ENCODE measurements at regions not wholly inside any gene's neighbourhood (a gene's known extent, or its start where the extent isn't known, plus 50 kb on each side); places are given as distances from the start of the nearest gene placed in this dataset.

- H3K9me3 Mint-ChIP-seq = no peaks in the 10 kb centered on the region
- no peak overlapping the region for H3K27ac Mint-ChIP-seq
- no peaks in the 10 kb centered on the region for H3K36me3 Mint-ChIP-seq
- no peak overlapping the region for H3K4me3 Mint-ChIP-seq
- peaks cover 19 to 36% of the 10 kb centered on the region in 2 donors for H3K27me3 Mint-ChIP-seq
- ATAC-seq (no peak), DNase-seq (ENCODE audit: low spot score) (no peak)
- peaks cover 0 to 2% of the 10 kb centered on the region in 2 donors for H3K4me1 Mint-ChIP-seq (ENCODE audit: low read depth in 2 of 2)
Measured at GRCh38 chr5:74310997-74311930, 329.3 kb downstream of the ENC1 start.

- Mint-ChIP-seq H3K4me1 (ENCODE audit: low read depth in 2 of 2) (no peaks in the 10 kb centered on the region), H3K9me3 (no peaks in the 10 kb centered on the region), H3K36me3 (no peaks in the 10 kb centered on the region), H3K4me3 (no peak overlapping the region), H3K27me3 (peaks cover 19 to 36% of the 10 kb centered on the region in 2 donors), H3K27ac (no peak overlapping the region)
- ATAC-seq (no peak), DNase-seq (ENCODE audit: low spot score) (no peak)
Measured at GRCh38 chr5:74310386-74310785, 330.1 kb downstream of the ENC1 start.

GRCh38 chr5:74309050-74309449 lies 331.5 kb downstream of the ENC1 start:
- H3K27me3 Mint-ChIP-seq = peaks cover 15 to 25% of the 10 kb centered on the region in 2 donors
- no peak overlapping the region for H3K4me3 Mint-ChIP-seq
- H3K36me3 Mint-ChIP-seq = no peaks in the 10 kb centered on the region
- H3K4me1 Mint-ChIP-seq (ENCODE audit: low read depth in 2 of 2) = no peaks in the 10 kb centered on the region
- DNase-seq (ENCODE audit: low spot score) = no peak
- no peaks in the 10 kb centered on the region for H3K9me3 Mint-ChIP-seq
- no peak overlapping the region for H3K27ac Mint-ChIP-seq
- no peak for ATAC-seq

- Mint-ChIP-seq H3K9me3 (no peaks in the 10 kb centered on the region), H3K36me3 (no peaks in the 10 kb centered on the region), H3K4me3 (no peak overlapping the region), H3K4me1 (ENCODE audit: low read depth in 2 of 2) (no peaks in the 10 kb centered on the region), H3K27me3 (peaks cover 8 to 14% of the 10 kb centered on the region in 2 donors), H3K27ac (no peak overlapping the region)
- DNase-seq (ENCODE audit: low spot score) (no peak), ATAC-seq (no peak)
Measured at GRCh38 chr5:74306845-74307244, 333.7 kb downstream of the ENC1 start.

- peaks cover 9 to 12% of the 10 kb centered on the region in 2 donors for H3K27me3 Mint-ChIP-seq
- no peaks in the 10 kb centered on the region for H3K9me3 Mint-ChIP-seq
- no peak for DNase-seq (ENCODE audit: low spot score)
- H3K27ac Mint-ChIP-seq = no peak overlapping the region
- H3K36me3 Mint-ChIP-seq = no peaks in the 10 kb centered on the region
- H3K4me1 Mint-ChIP-seq (ENCODE audit: low read depth in 2 of 2) = no peaks in the 10 kb centered on the region
- H3K4me3 Mint-ChIP-seq = no peak overlapping the region
- ATAC-seq = no peak
Measured at GRCh38 chr5:74304536-74304935, 336.0 kb downstream of the ENC1 start.

- H3K27me3 Mint-ChIP-seq = peaks cover 8 to 9% of the 10 kb centered on the region in 2 donors
Measured at GRCh38 chr5:74303578-74303977, 336.9 kb downstream of the ENC1 start.

GRCh38 chr5:74301576-74301975 lies 339.0 kb downstream of the ENC1 start:
- Mint-ChIP-seq H3K27ac (no peak overlapping the region), H3K4me1 (ENCODE audit: low read depth in 2 of 2) (no peaks in the 10 kb centered on the region), H3K9me3 (no peaks in the 10 kb centered on the region), H3K4me3 (no peak overlapping the region), H3K36me3 (no peaks in the 10 kb centered on the region), H3K27me3 (peaks cover 9 to 11% of the 10 kb centered on the region in 2 donors)
- no peak for ATAC-seq
- no peak for DNase-seq (ENCODE audit: low spot score)

More at GRCh38 chr5:74303578-74303977, 336.9 kb downstream of the ENC1 start:
- H3K4me1 Mint-ChIP-seq (ENCODE audit: low read depth in 2 of 2) = no peaks in the 10 kb centered on the region
- H3K9me3 Mint-ChIP-seq = no peaks in the 10 kb centered on the region
- no peaks in the 10 kb centered on the region for H3K36me3 Mint-ChIP-seq
- DNase-seq (ENCODE audit: low spot score) = no peak
- ATAC-seq = no peak
- H3K4me3 Mint-ChIP-seq = no peak overlapping the region
- no peak overlapping the region for H3K27ac Mint-ChIP-seq

GRCh38 chr5:74300808-74301389 lies 339.6 kb downstream of the ENC1 start:
- Mint-ChIP-seq H3K27ac (no peak overlapping the region), H3K4me3 (no peak overlapping the region), H3K36me3 (no peaks in the 10 kb centered on the region), H3K27me3 (peaks cover 9 to 11% of the 10 kb centered on the region in 2 donors), H3K4me1 (ENCODE audit: low read depth in 2 of 2) (no peaks in the 10 kb centered on the region), H3K9me3 (no peaks in the 10 kb centered on the region)
- ATAC-seq (no peak), DNase-seq (ENCODE audit: low spot score) (no peak)

- no peak overlapping the region for H3K4me3 Mint-ChIP-seq
- H3K27me3 Mint-ChIP-seq = peaks cover 9 to 11% of the 10 kb centered on the region in 2 donors
- no peak for DNase-seq (ENCODE audit: low spot score)
- no peak overlapping the region for H3K27ac Mint-ChIP-seq
- no peaks in the 10 kb centered on the region for H3K9me3 Mint-ChIP-seq
- ATAC-seq = no peak
- H3K36me3 Mint-ChIP-seq = no peaks in the 10 kb centered on the region
- H3K4me1 Mint-ChIP-seq (ENCODE audit: low read depth in 2 of 2) = no peaks in the 10 kb centered on the region
Measured at GRCh38 chr5:74299833-74300232, 340.7 kb downstream of the ENC1 start.

- no peak for ATAC-seq
- Mint-ChIP-seq H3K4me1 (ENCODE audit: low read depth in 2 of 2) (no peaks in the 10 kb centered on the region), H3K4me3 (no peak overlapping the region), H3K27me3 (peaks cover 12 to 13% of the 10 kb centered on the region in 2 donors), H3K9me3 (no peaks in the 10 kb centered on the region), H3K27ac (no peak overlapping the region), H3K36me3 (no peaks in the 10 kb centered on the region)
- DNase-seq (ENCODE audit: low spot score) = no peak
Measured at GRCh38 chr5:74296685-74297408, 343.7 kb downstream of the ENC1 start.

GRCh38 chr5:74295676-74296075 lies 344.9 kb downstream of the ENC1 start:
- ATAC-seq (no peak), DNase-seq (ENCODE audit: low spot score) (no peak)
- Mint-ChIP-seq H3K4me1 (ENCODE audit: low read depth in 2 of 2) (no peaks in the 10 kb centered on the region), H3K36me3 (no peaks in the 10 kb centered on the region), H3K9me3 (no peaks in the 10 kb centered on the region), H3K27me3 (peaks cover 6 to 7% of the 10 kb centered on the region in 2 donors), H3K27ac (no peak overlapping the region), H3K4me3 (no peak overlapping the region)

GRCh38 chr5:74295141-74295540 lies 345.4 kb downstream of the ENC1 start:
- no peak overlapping the region for H3K27ac Mint-ChIP-seq
- H3K4me3 Mint-ChIP-seq = no peak overlapping the region
- peaks cover 4 to 6% of the 10 kb centered on the region in 2 donors for H3K27me3 Mint-ChIP-seq
- H3K4me1 Mint-ChIP-seq (ENCODE audit: low read depth in 2 of 2) = no peaks in the 10 kb centered on the region
- no peaks in the 10 kb centered on the region for H3K9me3 Mint-ChIP-seq
- no peak for DNase-seq (ENCODE audit: low spot score)
- H3K36me3 Mint-ChIP-seq = no peaks in the 10 kb centered on the region
- ATAC-seq = no peak

GRCh38 chr5:74294231-74294705 lies 346.3 kb downstream of the ENC1 start:
- H3K4me1 Mint-ChIP-seq (ENCODE audit: low read depth in 2 of 2) = no peaks in the 10 kb centered on the region

GRCh38 chr5:74293182-74293581 lies 347.3 kb downstream of the ENC1 start:
- H3K4me3 Mint-ChIP-seq = no peak overlapping the region
- H3K36me3 Mint-ChIP-seq = no peaks in the 10 kb centered on the region
- DNase-seq (ENCODE audit: low spot score) (no peak), ATAC-seq (no peak)
- no peak overlapping the region for H3K27ac Mint-ChIP-seq
- no peaks in the 10 kb centered on the region for H3K9me3 Mint-ChIP-seq
- H3K27me3 Mint-ChIP-seq = peaks cover 6 to 12% of the 10 kb centered on the region in 2 donors
- H3K4me1 Mint-ChIP-seq (ENCODE audit: low read depth in 2 of 2) = no peaks in the 10 kb centered on the region

More at GRCh38 chr5:74294231-74294705, 346.3 kb downstream of the ENC1 start:
- DNase-seq (ENCODE audit: low spot score) = no peak
- Mint-ChIP-seq H3K9me3 (no peaks in the 10 kb centered on the region), H3K4me3 (no peak overlapping the region), H3K27me3 (peaks cover 4 to 6% of the 10 kb centered on the region in 2 donors), H3K36me3 (no peaks in the 10 kb centered on the region), H3K27ac (no peak overlapping the region)
- no peak for ATAC-seq
